Right lobe of liver (tissue), 4 donors: ENCODE measurements at regions not wholly inside any gene's neighbourhood (a gene's known extent, or its start where the extent isn't known, plus 50 kb on each side); places are given as distances from the start of the nearest gene placed in this dataset.

ENCODE experiments used
- CTCF ChIP-seq, 4 donors: fragments of 200-600 bp in 3 of 4; fragments of 450-650 bp in 1 of 4; IDR thresholded peaks; one replicate each; pipeline versions ENCODE4 v1.5.1 to v1.8.0; 2016 to 2022; ENCODE audit warnings: antibody characterized with exemption in 4 of 4, mild to moderate bottlenecking in 2 of 4
- POLR2A ChIP-seq: fragments of 450-650 bp; IDR thresholded peaks from one replicate; pipeline ENCODE4 v1.6.1; 2017; ENCODE audit warnings: antibody characterized with exemption, mild to moderate bottlenecking
- donor health status: DM: no; HTN: no; CAD: no.
- donor health status: DM: no; HTN: no; CAD: no.
- donor health status: DM: no; HTN: yes; CAD: no.

GRCh38 chr22:49406047-49406650 lies 421.5 kb downstream of the BRD1 start:
- TF ChIP-seq CTCF (IDR thresholded peaks at IDR 0.05) (no peak), POLR2A (no peak)
